K562 (cell line): ENCODE measurements at regions not wholly inside any gene's neighbourhood (a gene's known extent, or its start where the extent isn't known, plus 50 kb on each side); places are given as distances from the start of the nearest gene placed in this dataset.
"Not testable (repeated sequence)": the region's sequence is repeated elsewhere in the genome, so short reads cannot be mapped to it uniquely, and the experiment has no call there.

ENCODE experiments used
- ATAC-seq: fragments of 200-7000 bp; cut with Tn5 transposase; 3 replicates; pipeline ENCODE4 v1.9.1; 2020; ENCODE audit warnings: moderate library complexity
- BruUV-seq: library from RNA; stranded (reverse); fragments of 400-500 nt; replicated peaks from 2 replicates; lab custom pipeline; 2021; lab: Mats Ljungman, UMichigan
- CTCF ChIA-PET: fragments of 300-600 bp; formaldehyde crosslinking; extraction: SDS; loops from one replicate; lab custom pipeline; 2021; ENCODE audit warnings: low intra/inter-chr PET ratio; lab: Yijun Ruan, JAX
- POLR2A ChIA-PET: fragments of 300-600, 350-650 bp; sonication (Branson Sonifier 250); formaldehyde crosslinking; extraction: SDS; loops from one replicate; lab custom pipeline; 2021; ENCODE audit warnings: antibody characterized with exemption, inconsistent platforms; lab: Yijun Ruan, JAX
- DNase-seq, 4 experiments: peaks; one replicate each; pipeline versions ENCODE4 v3.0.0 to v3.0.0-alpha.2; 2011 to 2018; ENCODE audit warnings: low spot score in 3 of 4, mixed read lengths in 3 of 4; ENCODE audit errors: extremely low read depth in 1 of 4
- FAIRE-seq: peaks from 2 replicates; lab custom pipeline; 2011; peaks lifted over from hg19 to GRCh38; lab: Jason Lieb, UNC
- H2AFZ ChIP-seq: 2 replicates; pipeline ENCODE4 v1.6.0; 2011; ENCODE audit warnings: low read depth, low read length, control low read depth, inconsistent platforms
- H3K27ac ChIP-seq: fragments of 200-600 bp; 3 replicates; pipeline ENCODE4 v1.8.0; 2011; ENCODE audit warnings: low read depth, mild to moderate bottlenecking, control low read depth, inconsistent platforms, low read length, moderate library complexity, mixed read lengths; ENCODE audit errors: extremely low read depth
- H3K27me3 ChIP-seq, 2 experiments: fragments of 300-600 bp in 1 of 2; 2 replicates in 1 of 2; 3 replicates in 1 of 2; pipeline versions ENCODE4 v1.6.0 to v1.8.0; 2011; ENCODE audit warnings: inconsistent platforms in 2 of 2, low read length in 2 of 2, mild to moderate bottlenecking in 1 of 2, mixed read lengths in 1 of 2, moderate library complexity in 1 of 2; ENCODE audit not compliant: control insufficient read depth in 2 of 2, insufficient read depth in 2 of 2
- H3K36me3 ChIP-seq: fragments of 300-600 bp; 3 replicates; pipeline ENCODE4 v1.8.0; 2011; ENCODE audit warnings: mild to moderate bottlenecking, low read length, inconsistent platforms; ENCODE audit not compliant: control insufficient read depth, insufficient read depth
- H3K4me1 ChIP-seq, 2 experiments: fragments of 200-600 bp in 1 of 2; replicated peaks in 1 of 2; 2 replicates in 1 of 2; 3 replicates in 1 of 2; pipeline versions ENCODE4 v1.5.1 to v1.8.0; 2011; ENCODE audit warnings: inconsistent platforms in 2 of 2, low read length in 2 of 2, mild to moderate bottlenecking in 1 of 2, mixed read lengths in 1 of 2, moderate library complexity in 1 of 2; ENCODE audit not compliant: control insufficient read depth in 2 of 2, insufficient read depth in 2 of 2
- H3K4me2 ChIP-seq: 2 replicates; pipeline ENCODE4 v1.6.1; 2011; ENCODE audit warnings: low read length, control low read depth, inconsistent platforms, mixed read lengths; ENCODE audit not compliant: insufficient read depth
- H3K4me3 ChIP-seq: fragments of 200-600 bp; sonication (generic), shearing (Covaris generic); 2 replicates; pipeline ENCODE4 v1.5.1; 2016; ENCODE audit warnings: control low read depth, inconsistent platforms
- H3K79me2 ChIP-seq: fragments of 200-600 bp; 3 replicates; pipeline ENCODE4 v1.8.0; 2011; ENCODE audit warnings: low read length, inconsistent platforms; ENCODE audit not compliant: control insufficient read depth, insufficient read depth
- H3K9ac ChIP-seq, 2 experiments: 2 replicates each; pipeline versions ENCODE4 v1.6.0 to v1.6.1; 2011; ENCODE audit warnings: low read depth in 2 of 2, low read length in 2 of 2, control low read depth in 1 of 2, inconsistent platforms in 1 of 2, mild to moderate bottlenecking in 1 of 2, mixed read lengths in 1 of 2; ENCODE audit not compliant: insufficient read depth in 1 of 2
- H3K9me1 ChIP-seq: one replicate; pipeline ENCODE4 v1.6.0; 2011; ENCODE audit warnings: inconsistent platforms, mild to moderate bottlenecking, low read length, moderate library complexity; ENCODE audit not compliant: control insufficient read depth, insufficient read depth
- H3K9me3 ChIP-seq: replicated peaks from 2 replicates; pipeline ENCODE4 v1.5.1; 2011; ENCODE audit warnings: low read depth, low read length, inconsistent platforms; ENCODE audit not compliant: control insufficient read depth, insufficient read depth
- H4K20me1 ChIP-seq: replicated peaks from 2 replicates; pipeline ENCODE4 v1.6.1; 2011; ENCODE audit warnings: low read length, inconsistent platforms, mixed read lengths; ENCODE audit not compliant: control insufficient read depth, insufficient read depth
- WGBS: fragments of 100-300 bp; shearing (Covaris generic); methylation state at CpG from one replicate; pipeline ENCODE4 v1.1.6; 2016; ENCODE audit warnings: low coverage, mixed read lengths; ENCODE audit not compliant: insufficient coverage; ENCODE audit errors: missing lambda C conversion rate; 5-methylcytosine and 5-hydroxymethylcytosine counted together
- in situ Hi-C: fragments of 300-500 bp; cut with MboI; formaldehyde crosslinking; loops from 4 replicates; pipeline ENCODE4 v1.15.0; 2018; ENCODE audit warnings: inconsistent platforms, mixed read lengths
- intact Hi-C: fragments of 100-400 bp; cut with micrococcal nuclease; formaldehyde crosslinking; loops from 2 replicates; pipeline ENCODE4 v1.14.2; 2022
- TF ChIP-seq, protein P1 (sequence below): fragments of 450-650 bp; IDR thresholded peaks from 2 replicates; pipeline ENCODE4 v1.6.1; 2018; ENCODE audit not compliant: partially characterized antibody

DNA sequence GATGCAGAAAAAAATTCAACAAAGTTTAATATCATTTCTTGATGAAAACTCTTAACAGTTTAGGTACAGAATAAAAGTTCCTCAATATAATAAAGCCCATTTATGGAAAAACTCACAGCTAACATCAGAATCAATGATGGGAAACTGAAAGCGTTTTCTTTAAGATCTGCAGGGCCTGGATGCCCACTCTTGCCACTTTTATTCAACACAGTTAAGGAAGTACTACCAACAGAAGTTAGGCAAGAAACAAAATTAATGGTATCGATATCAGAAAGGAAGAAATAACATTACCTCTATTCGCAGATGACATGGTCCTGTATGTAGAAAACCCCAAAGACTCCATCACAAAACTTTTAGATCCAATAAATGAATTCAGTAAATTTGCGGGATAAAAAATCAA lies 542.4 kb upstream of the RGMB start (continued):
- TF ChIP-seq, protein P1, sequence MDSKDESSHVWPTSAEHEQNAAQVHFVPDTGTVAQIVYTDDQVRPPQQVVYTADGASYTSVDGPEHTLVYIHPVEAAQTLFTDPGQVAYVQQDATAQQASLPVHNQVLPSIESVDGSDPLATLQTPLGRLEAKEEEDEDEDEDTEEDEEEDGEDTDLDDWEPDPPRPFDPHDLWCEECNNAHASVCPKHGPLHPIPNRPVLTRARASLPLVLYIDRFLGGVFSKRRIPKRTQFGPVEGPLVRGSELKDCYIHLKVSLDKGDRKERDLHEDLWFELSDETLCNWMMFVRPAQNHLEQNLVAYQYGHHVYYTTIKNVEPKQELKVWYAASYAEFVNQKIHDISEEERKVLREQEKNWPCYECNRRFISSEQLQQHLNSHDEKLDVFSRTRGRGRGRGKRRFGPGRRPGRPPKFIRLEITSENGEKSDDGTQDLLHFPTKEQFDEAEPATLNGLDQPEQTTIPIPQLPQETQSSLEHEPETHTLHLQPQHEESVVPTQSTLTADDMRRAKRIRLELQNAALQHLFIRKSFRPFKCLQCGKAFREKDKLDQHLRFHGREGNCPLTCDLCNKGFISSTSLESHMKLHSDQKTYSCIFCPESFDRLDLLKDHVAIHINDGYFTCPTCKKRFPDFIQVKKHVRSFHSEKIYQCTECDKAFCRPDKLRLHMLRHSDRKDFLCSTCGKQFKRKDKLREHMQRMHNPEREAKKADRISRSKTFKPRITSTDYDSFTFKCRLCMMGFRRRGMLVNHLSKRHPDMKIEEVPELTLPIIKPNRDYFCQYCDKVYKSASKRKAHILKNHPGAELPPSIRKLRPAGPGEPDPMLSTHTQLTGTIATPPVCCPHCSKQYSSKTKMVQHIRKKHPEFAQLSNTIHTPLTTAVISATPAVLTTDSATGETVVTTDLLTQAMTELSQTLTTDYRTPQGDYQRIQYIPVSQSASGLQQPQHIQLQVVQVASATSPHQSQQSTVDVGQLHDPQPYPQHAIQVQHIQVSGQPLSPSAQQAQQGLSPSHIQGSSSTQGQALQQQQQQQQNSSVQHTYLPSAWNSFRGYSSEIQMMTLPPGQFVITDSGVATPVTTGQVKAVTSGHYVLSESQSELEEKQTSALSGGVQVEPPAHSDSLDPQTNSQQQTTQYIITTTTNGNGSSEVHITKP, result no peak

DNA sequence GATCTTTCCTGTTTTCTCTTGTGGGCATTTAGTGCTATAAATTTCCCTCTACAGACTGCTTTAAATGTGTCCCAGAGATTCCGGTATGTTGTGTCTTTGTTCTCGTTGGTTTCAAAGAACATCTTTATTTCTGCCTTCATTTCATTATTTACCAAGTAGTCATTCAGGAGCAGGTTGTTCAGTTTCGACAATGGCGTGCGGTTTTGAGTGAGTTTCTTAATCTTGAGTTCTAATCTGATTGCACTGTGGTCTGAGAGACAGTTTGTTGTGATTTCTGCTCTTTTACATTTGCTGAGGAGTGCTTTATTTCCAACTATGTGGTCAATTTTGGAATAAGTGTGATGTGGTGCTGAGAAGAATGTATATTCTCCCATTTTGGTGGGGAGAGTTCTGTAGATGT lies 535.7 kb upstream of the RGMB start:
- FAIRE-seq, H3K36me3 ChIP-seq, H3K9me1 ChIP-seq, ATAC-seq, in situ Hi-C loops, H3K79me2 ChIP-seq, H3K9me3 ChIP-seq, H2AFZ ChIP-seq, H3K4me3 ChIP-seq, H3K27ac ChIP-seq, POLR2A ChIA-PET, BruUV-seq, CTCF ChIA-PET, intact Hi-C loops, H3K27me3 ChIP-seq, DNase-seq, H3K4me1 ChIP-seq, H3K4me2 ChIP-seq, H4K20me1 ChIP-seq, H3K9ac ChIP-seq: not testable (repeated sequence)
- 0% methylated on average over 5 of the region's 5 CpGs for WGBS
